NCI-H2107 treated with DMSO at 0.1 percent for 48 hours (cell line): ENCODE measurements at regions not wholly inside any gene's neighbourhood (a gene's known extent, or its start where the extent isn't known, plus 50 kb on each side); places are given as distances from the start of the nearest gene placed in this dataset.
"Not testable (repeated sequence)": the region's sequence is repeated elsewhere in the genome, so short reads cannot be mapped to it uniquely, and the experiment has no call there.

Experiments used
- DNase-seq: peaks from one replicate; lab custom pipeline; 2025; ENCODE audit not compliant: unreplicated experiment; lab: John Stamatoyannopoulos, UW

DNA sequence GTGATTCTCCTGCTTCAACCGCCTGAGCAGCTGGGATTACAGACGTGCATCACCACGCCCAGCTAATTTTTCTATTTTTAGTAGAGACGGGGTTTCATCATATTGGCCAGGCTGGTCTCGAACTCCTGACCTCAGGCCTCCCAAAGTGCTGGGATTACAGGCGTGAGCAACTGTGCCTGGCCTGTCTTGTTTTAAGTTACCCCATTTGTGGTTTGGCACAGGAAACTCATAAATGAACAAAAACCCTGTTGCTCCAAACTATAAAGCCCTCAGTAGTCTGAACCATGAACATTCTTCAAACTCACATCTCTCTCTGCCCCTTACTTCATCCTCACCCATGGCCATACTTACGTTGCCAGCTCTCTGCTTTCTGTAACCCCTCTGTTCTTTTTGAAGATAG, 61.7 kb downstream of the RHOU start:
- DNase-seq = not testable (repeated sequence)

DNA sequence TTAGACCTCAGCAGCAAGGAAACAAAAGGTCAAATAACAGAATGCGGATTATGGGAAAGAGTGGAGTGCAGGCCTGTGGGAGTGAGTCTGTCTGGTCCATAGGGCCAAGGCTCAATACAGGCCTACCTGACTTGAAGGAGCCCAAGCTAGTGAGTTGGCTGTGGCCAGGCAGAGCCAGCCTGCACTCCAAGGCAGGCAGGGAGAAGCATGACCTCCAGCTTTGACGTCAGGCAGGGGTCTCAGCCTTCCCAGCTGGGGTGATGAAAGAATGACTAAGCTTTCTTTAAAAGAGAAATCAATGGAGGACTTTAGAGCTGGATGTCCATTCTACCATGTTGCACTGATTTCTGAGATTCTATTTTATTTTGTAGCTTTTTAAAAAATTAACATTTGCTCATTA, 62.8 kb downstream of the RHOU start:
- no peak for DNase-seq

DNA sequence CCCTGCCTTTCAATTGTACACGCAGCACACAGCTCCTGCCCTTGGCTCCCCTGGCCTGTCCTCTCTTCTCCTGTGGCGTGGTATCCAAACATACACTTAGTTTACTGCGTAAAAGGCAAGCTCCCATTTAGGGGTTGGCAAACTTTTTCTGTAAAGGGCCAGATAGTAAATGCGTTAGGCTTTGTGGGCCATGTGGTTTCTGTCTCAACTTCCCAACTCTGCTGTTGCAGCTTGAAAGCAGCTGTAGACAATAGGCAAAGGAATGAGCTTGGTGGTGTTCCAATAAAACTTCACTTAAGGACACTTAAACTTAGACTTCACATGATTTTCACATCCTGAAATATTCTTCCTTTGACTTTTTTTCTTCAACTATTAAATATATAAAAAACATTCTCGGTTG, 63.3 kb downstream of the RHOU start:
- no peak for DNase-seq

DNA sequence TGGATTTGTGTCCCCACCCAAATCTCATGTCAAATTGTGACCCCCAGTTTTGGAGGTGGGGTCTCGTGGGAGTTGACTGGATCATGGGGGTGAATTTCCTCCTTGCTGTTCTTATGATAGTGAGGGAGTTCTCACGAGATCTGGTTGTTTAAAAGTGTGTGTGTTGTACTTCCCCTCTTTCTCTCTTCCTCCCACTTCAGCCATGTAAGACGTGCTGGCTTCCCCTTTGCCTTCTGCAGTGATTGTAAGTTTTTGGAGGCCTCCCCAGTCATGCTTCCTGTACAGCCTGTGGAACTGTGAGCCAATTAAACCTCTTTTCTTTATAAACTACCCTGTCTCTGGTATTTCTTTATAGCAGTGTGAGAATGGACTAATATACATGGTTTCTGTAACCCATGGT, 64.6 kb downstream of the RHOU start:
- no peak for DNase-seq

DNA sequence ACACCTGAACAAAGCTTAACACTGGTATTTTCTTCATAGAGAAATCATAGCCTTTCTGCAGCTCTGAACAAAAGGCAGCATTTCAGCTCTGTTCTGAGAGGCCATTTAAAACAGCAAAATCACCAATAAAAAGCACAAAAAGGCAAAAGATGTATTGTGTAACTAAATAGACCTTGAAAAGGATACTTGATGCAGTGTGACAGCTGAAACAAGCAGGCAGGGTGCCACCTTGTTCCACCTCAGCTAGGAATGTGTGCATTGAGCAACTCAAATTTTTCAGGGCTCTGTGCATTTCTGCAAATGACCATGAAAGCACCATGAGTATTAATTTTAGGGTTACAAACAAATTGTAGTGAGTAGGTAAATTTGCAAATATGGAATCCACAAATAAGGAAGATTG, 65.8 kb downstream of the RHOU start:
- no peak for DNase-seq

DNA sequence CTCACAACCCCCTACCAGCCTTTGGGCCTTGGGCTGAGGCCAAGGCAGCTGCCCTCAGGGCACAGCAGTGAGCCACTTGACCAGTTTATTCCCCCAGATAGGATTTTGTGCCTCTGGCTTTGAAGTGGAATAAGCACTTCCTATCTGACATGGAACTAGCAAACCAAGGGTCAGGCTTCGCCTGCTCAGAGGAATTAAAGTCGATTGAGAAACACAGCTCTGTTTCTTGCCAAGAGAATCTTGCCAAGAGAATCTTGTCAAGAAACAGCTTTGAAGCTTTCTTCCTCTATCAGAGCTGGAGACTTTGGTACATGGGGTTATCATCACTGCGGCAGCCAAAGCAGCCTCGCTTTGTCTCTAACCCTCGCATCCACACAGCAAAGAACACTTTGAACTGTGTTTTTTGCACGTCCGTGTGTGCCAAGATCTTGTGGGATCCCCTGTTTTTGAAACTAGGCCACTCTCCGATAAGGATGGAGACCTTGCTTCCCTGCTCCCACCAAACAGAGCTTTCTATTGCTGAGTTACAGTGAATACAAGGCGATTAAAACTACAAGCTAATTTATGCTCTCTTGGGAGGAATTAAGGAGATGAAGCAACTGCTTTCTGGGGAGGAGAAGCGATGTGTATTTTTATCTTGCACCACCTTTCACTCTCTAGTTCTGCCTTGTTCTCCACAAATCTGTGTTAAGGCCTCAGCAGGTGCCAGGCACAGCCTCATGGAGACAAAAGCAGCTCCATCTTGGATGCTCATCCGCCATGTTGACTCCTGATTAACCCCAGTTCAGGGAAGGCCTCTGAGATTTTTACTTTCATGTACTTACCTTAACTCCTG, 67.3 kb downstream of the RHOU start:
- DNase-seq = no peak

DNA sequence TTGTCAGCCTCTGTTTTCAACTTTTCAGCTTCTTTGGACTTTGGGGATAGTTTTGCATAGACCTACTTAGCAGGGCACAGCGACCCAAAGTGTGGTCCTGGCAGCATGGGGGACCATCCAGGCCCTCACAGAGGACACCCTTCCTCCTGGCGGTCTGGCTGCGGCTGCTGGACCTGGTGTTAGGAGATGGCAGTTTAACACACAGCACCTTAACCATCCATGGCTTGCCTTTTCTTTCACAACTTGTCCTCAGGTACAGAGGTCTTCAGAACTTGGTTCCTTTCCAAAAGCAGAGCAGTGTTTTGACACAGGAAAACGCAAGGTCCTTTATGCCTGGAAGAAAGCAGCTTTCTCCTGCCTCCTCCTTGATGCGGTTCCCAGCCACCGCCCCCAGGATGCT, 68.1 kb downstream of the RHOU start:
- no peak for DNase-seq

DNA sequence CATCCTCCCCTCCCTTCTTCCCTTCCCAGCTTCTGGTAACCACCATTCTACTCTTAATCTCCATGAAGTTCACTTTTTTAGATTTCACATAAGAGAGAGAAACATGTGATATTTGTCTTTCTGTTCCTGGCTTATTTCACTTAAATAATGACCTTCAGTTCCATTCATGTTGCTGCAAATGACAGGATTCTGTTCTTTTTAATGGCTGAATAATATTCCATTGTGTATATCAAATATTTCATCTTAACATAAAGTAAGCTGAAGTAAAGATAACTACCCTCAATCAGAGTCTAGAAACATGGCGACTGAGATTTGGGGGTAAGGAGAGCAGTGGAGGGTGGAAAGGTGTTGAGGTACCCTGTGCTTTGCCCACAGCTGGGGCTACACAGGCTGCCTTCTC, 68.9 kb downstream of the RHOU start:
- no peak for DNase-seq

DNA sequence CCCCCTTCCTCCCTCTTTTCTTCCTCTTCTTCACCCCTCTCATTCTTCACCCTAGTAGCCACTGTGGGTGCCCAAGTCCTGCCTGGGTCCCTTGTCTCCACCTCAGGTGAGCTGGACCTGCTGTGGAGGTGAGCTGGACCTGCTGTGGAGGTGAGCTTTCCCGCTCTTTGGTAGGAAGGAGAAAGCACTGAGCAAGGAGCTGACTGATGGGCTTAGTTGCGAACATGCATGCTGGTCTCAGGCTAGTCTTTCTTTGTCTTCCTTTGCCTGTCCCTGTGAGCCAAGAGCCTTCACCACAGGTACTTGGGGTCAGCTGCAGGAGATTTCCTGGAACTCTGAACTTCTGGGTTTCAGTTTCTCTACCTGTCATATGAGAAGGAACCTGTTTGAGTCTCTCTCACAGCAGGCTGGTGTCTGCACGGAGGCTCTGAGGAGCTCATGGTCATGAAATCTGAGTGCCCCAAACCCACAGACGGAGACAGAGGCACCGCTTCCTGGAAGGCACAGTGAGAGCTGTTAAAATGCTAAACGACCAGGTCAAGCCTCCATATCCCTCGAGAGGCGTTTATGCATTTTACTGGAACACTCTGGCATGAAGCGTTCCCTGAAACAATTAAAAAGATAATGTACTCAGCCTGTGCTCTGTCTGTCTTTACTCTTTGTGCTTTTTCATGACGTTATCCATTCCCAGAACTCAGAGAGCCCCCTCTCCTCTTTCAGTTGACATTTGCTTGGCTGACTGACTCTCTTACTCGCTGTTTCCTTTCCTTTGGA, 69.5 kb downstream of the RHOU start:
- peak; percentile 56 for DNase-seq

DNA sequence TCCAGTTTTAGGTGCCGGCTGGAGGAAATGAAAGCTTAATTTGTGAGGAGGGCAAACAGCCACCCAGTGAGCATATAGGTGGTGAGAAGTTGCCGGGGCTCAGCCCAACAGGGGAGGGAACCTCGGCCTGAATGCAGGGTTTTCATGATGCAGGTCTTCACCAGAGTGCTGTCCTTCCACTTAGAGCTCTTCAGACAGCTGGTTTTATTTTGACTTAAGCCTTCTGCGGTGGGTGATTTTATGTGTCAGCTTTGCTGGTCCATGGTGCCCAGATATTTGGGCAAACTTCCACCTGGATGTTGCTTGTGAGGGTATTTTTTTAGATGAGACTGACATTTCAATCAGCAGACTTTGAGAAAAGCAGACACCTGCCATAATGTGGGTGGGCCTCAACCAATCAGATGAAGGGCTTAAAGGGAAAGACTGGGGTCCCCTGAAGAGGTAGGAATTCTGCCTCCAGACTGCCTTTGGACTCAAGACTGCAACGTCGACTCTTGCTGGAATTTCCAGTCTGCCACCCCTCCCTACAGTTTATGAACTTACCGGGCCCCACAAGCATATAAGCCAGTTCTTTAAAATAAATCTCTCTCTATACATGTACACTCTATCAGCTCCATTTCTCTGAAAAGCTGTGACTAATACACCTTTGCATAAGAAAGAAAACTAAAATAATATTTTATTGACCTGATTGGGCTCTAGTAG, 72.8 kb downstream of the RHOU start:
- no peak for DNase-seq

DNA sequence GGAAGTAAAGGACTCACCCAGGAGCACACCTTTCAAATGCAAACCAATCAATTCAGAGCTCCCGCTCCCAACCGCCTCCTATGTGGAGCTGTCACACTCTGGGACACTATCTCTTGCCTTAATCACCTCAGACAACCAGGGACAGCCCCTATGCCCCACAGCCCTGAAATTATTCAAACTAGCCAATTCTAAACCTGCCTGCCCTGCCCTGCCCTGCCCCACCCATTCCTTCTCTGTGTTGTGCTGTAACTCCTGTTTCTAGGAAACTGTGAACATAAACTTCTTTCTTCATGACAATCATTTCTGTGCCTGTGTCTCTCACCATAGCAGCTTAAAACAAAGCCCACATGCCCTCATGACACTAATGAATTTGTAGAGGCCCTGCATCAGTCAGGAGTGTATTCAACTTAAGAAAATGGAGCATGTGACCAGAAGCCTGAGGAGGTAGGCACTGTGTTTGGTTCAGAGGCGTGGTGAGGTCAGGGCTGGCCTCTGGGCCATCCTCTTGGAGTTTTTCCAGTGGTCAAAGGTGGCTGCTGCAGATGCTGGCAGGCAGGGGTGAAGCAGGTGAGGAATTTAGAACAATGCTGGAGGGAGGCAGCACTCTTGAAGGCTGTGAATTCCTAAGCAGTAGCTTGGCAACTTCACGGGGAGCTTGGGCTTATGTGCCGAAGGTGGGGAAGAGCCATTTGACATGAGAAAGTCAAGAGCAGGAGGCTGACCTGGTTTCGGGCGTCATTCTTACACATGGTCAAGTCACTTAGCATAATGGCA, 74.5 kb downstream of the RHOU start:
- no peak for DNase-seq

DNA sequence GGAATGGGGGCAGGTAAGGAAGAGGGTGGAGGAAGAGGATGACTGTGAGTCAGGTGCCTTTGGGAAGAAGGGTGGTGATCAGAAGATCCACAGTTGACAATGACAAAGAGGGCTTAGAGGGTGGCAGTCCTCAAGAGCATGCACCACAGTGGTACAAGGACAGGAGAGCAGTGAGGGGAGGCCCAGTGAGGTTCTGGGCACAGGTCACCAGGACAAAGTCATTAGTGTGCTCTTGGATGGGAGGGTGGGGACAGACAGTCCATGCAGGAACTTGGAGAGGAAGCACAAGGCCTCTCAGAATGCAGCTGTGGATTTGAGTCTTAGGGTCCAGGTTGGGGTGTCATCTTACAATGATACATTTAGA, 75.1 kb downstream of the RHOU start:
- DNase-seq = no peak

DNA sequence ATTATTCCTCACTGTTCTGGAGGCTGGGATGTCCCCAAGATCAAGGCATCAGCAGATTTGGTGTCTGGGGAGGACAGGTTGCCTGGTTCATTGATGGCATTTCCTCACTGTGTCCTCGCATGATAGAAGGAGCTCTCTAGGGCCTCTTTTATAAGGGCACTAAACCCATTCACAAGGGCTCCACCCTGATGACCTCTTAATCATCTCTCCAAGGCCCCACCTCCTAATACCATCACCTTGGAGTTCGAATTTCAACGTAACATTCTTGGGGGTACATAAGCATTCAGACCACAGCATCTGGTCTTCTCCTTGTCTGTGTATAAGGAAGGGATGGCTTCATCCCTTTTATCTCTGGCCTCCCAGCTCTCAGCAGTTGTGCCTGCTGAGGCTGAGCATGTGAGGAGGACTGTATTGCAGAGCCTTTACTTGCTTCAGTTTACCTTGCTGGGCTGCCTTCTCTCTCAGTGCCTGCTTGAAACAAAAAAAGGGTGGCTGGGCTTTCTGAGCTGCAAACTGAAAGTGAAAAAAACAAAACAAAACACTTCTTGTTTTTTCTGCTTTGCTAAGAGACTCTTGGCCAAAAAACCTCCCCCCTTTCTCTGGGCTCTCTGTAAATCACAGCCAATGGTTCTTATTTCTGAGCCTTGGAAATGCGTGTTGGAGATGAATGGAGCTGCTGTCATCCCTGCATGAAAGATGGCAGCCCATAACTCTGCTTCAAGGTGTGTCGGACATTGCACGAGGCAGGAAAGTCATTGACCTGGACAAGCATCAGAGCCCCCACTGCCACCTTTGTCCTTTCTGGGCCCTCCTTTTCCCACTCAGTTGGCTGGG, 75.8 kb downstream of the RHOU start:
- no peak for DNase-seq

DNA sequence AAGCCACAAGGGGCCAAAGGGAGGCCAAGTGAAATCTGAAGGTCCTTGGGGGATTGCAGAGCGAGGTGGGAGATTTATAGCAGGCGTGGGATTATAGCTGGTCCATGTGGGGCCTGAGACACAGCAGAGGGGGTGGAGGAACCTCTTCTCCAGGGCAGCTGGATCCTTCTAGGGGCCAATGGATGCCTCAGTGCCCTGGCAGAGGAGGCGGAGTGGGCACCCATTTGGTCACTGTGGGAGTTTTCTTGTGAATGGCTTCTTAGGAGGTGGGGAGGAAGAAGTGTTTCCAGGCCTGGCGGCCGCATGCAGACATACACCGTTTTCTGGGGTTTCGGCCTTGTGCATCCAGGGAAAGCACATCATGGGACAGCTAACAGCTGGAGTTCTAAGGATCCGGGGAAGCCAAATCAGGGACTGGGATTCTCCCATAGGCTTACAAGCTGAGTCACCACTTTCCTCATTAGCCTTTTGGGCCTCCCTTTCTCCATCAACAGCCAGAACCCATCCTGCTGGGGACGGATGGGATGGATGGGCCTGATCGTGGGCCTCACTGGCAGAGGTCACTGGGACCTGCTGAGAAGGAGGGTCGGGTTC, 76.5 kb downstream of the RHOU start:
- DNase-seq = no peak

DNA sequence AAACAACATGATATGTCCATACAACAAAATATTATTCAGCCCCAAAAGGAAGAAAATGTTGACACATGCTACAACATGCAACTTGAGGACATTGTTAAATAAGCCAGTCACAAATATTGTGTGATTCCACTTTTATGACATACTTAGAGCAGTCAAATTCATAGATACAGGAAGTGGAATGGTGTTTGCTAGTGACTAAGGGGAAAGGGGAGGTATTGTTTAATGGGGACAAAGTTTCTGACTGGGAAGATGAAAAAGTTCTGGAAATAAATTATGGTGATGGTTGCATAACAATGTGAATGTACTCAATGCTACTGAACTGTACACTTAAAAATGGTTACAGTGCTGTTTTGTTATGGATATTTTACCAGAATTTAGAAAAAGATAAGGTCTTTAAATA, 77.7 kb downstream of the RHOU start:
- DNase-seq = no peak

DNA sequence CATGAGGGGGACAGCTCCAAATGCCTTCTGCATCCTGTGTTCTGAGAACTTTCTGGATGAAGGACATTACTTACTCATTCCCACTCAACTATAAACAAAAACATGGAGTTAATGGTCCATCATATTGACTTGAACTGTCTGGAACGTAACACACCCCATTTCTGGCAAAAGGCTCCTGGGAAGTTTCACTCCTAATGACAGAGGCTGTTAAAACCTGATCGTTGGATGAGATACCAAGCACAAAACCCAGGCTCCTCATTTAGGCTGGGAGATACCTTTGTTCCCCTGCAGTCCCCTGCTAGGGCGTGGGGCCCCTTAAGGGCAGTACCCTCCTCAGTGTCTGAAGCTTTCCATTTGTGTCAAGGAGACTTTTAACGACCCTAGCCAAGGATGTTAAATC, 78.9 kb downstream of the RHOU start:
- no peak for DNase-seq

DNA sequence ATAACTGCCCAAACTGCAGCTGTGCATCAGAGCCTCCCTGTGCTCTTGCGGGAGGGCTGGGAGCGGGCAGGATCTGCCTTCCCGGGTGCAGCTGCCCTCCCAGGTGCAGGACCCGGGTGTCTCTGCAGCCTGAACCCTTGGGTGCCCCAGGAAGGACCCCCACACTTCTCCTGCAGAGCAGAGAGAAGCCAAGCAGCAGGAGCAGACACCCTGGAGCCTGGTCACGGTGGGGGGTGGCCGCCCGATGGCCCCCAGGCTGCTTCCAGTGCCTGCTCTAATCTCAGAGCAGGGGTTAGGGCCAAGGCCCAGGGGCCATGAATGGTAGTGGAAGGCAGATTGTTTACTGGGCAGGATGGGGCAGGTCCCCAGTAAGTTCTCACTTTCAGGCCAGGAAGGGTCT, 83.0 kb downstream of the RHOU start:
- DNase-seq = no peak

DNA sequence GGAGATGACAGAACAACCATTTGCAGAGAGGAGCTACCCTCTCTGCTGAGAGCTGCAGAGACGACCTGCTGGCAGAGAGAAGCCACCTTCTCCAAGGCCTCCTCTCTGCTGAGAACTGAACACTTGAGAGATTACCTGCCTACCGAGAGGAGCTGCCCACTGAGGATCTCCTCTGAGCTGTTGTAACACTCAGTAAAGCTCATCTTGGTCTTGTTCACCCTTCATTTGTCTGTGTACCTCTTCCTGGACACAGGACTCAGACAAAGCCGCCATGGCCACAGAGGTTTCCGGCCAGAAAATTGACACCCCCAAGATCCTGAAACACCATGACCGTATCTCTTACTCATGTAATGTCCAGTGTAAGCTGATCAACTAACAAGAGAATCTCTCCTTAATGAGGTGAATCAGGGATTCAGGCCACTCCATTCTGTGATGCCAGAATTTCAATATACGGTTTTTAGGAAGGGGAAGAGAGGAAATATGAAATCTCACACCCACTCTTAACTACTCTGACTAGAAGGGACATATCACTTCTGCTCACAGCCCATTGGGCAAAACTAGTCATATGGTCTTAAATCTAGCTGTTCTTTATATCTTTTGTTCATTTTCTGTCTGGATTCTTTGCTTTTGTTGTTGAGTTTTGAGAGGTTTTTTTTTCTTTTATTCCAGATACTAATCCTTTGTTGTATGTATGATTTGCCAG, 83.8 kb downstream of the RHOU start:
- no peak for DNase-seq

DNA sequence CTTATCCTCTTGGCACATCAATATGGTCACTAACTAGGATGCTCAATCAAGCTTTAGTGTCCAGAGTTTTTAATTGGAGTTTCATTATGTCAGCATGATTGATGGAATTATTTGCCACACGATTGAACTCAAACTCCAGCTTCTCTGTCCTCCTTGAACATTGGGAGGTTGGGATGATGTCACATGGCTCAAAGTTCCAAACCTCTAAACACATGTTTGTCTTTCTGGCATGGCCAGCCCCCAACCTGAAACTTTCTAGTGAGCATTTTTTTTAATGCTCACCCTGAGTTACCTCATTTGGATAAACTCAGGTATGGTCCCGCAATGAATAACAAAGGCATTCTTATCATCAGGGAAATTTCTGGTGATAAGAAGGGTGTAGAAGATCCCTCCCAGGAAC, 86.0 kb downstream of the RHOU start:
- DNase-seq = no peak
